Liver (tissue), 8 donors: ENCODE measurements at regions not wholly inside any gene's neighbourhood (a gene's known extent, or its start where the extent isn't known, plus 50 kb on each side); places are given as distances from the start of the nearest gene placed in this dataset.

ENCODE experiments used
- DNase-seq: peaks from one replicate; pipeline ENCODE4 v3.0.0-alpha.2; 2017; ENCODE audit warnings: low spot score
- H3K27ac ChIP-seq, 2 donors: one replicate each; pipeline ENCODE4 v1.7.0; 2013; ENCODE audit warnings: inconsistent platforms in 2 of 2, low read length in 2 of 2, control low read depth in 1 of 2, low read depth in 1 of 2, mild to moderate bottlenecking in 1 of 2
- H3K27me3 ChIP-seq, 4 donors: one replicate each; pipeline versions ENCODE4 v1.6.1 to v1.7.0; 2013; ENCODE audit warnings: low read length in 3 of 4, inconsistent platforms in 1 of 4, mild to moderate bottlenecking in 1 of 4, moderate library complexity in 1 of 4; ENCODE audit not compliant: control insufficient read depth in 4 of 4, insufficient read depth in 4 of 4
- H3K36me3 ChIP-seq, 4 donors: one replicate each; pipeline versions ENCODE4 v1.6.1 to v1.7.0; 2013; ENCODE audit warnings: low read length in 3 of 4, mild to moderate bottlenecking in 3 of 4, low read depth in 1 of 4, moderate library complexity in 1 of 4; ENCODE audit not compliant: control insufficient read depth in 4 of 4, insufficient read depth in 3 of 4
- H3K4me1 ChIP-seq, 4 donors: one replicate each; pipeline versions ENCODE4 v1.6.1 to v1.7.0; 2013; ENCODE audit warnings: low read length in 3 of 4, mild to moderate bottlenecking in 3 of 4, moderate library complexity in 1 of 4; ENCODE audit not compliant: control insufficient read depth in 4 of 4, insufficient read depth in 4 of 4
- H3K4me3 ChIP-seq, 3 donors: one replicate each; pipeline versions ENCODE4 v1.6.1 to v1.7.0; 2013; ENCODE audit warnings: low read length in 3 of 3, control low read depth in 1 of 3, low read depth in 1 of 3, mild to moderate bottlenecking in 1 of 3
- H3K9ac ChIP-seq, 2 donors: one replicate each; pipeline ENCODE4 v1.7.0; 2013; ENCODE audit warnings: low read length in 2 of 2, mild to moderate bottlenecking in 2 of 2, moderate library complexity in 2 of 2, control low read depth in 1 of 2, low read depth in 1 of 2
- H3K9me3 ChIP-seq, 4 donors: one replicate each; pipeline versions ENCODE4 v1.6.1 to v1.7.0; 2013; ENCODE audit warnings: low read length in 3 of 4; ENCODE audit not compliant: control insufficient read depth in 4 of 4
- CTCF ChIP-seq: fragments of 150-350 bp; IDR thresholded peaks from 2 replicates; pipeline ENCODE4 v1.5.1; 2017; ENCODE audit warnings: improper control_type of control experiment, low read depth, low read length; ENCODE audit not compliant: missing input control
- EGR1 ChIP-seq, 2 donors: IDR thresholded peaks; 2 replicates each; pipeline ENCODE4 v1.6.1; 2016 to 2018; ENCODE audit warnings: antibody characterized with exemption in 2 of 2, low read depth in 2 of 2
- FOXA1 ChIP-seq: IDR thresholded peaks from 2 replicates; pipeline ENCODE4 v1.6.1; 2016; ENCODE audit warnings: antibody characterized with exemption
- FOXA2 ChIP-seq: IDR thresholded peaks from 2 replicates; pipeline ENCODE4 v1.6.1; 2016; ENCODE audit warnings: antibody characterized with exemption
- GABPA ChIP-seq, 2 donors: IDR thresholded peaks in 1 of 2; conservative IDR thresholded peaks in 1 of 2; 2 replicates each; pipeline ENCODE4 v1.6.1; 2016; ENCODE audit warnings: antibody characterized with exemption in 2 of 2, mild to moderate bottlenecking in 1 of 2, moderate library complexity in 1 of 2
- HNF4A ChIP-seq, 2 donors: conservative IDR thresholded peaks; 2 replicates each; pipeline ENCODE4 v1.6.1; 2016; ENCODE audit warnings: antibody characterized with exemption in 2 of 2, mild to moderate bottlenecking in 2 of 2
- HNF4G ChIP-seq: IDR thresholded peaks from 2 replicates; pipeline ENCODE4 v1.6.1; 2016; ENCODE audit warnings: antibody characterized with exemption
- JUND ChIP-seq, 2 donors: IDR thresholded peaks; 2 replicates each; pipeline ENCODE4 v1.6.1; 2016; ENCODE audit warnings: antibody characterized with exemption in 2 of 2
- MAX ChIP-seq: IDR thresholded peaks from 2 replicates; pipeline ENCODE4 v1.6.1; 2016; ENCODE audit warnings: antibody characterized with exemption
- REST ChIP-seq: IDR thresholded peaks from 2 replicates; pipeline ENCODE4 v1.6.1; 2016; ENCODE audit warnings: antibody characterized with exemption, mild to moderate bottlenecking
- SP1 ChIP-seq: IDR thresholded peaks from 2 replicates; pipeline ENCODE4 v1.6.1; 2018; ENCODE audit warnings: antibody characterized with exemption, mild to moderate bottlenecking
- TAF1 ChIP-seq: conservative IDR thresholded peaks from 2 replicates; pipeline ENCODE4 v1.6.1; 2016; ENCODE audit warnings: antibody characterized with exemption, mild to moderate bottlenecking
- YY1 ChIP-seq: IDR thresholded peaks from 2 replicates; pipeline ENCODE4 v1.6.1; 2016; ENCODE audit warnings: antibody characterized with exemption, mild to moderate bottlenecking
- ZBTB33 ChIP-seq: IDR thresholded peaks from 2 replicates; pipeline ENCODE4 v1.6.1; 2016; ENCODE audit warnings: antibody characterized with exemption
- WGBS: extraction: QIAGEN DNeasy Blood & Tissue Kit; methylation state at CpG from one replicate; pipeline ENCODE4 v1.1.7; 2013; 5-methylcytosine and 5-hydroxymethylcytosine counted together
- donor health status: healthy.
- donor health status: healthy.
- donor health status: healthy.
- donor health status: healthy.
- donor health status: healthy.

GRCh38 chr17:51347851-51348584 lies 87.7 kb downstream of the UTP18 start:
- Histone ChIP-seq H3K27me3 (peaks cover 0 to 6% (median 0%) of the 10 kb centered on the region in 4 donors), H3K27ac (no peak overlapping the region), H3K9ac (no peak overlapping the region), H3K4me1 (no peaks in the 10 kb centered on the region), H3K36me3 (no peaks in the 10 kb centered on the region), H3K9me3 (no peaks in the 10 kb centered on the region), H3K4me3 (no peak overlapping the region)
- no peak for DNase-seq
- TF ChIP-seq HNF4A (conservative IDR thresholded peaks at IDR 0.05) (no peak), FOXA2 (no peak), EGR1 (IDR thresholded peaks at IDR 0.05; ENCODE audit: low read depth in 2 of 2) (no peak), GABPA (IDR thresholded peaks at IDR 0.05 in 1 of 2, conservative IDR thresholded peaks at IDR 0.05 in 1 of 2) (no peak)
- 88% methylated on average over 5 of the region's 5 CpGs for WGBS

- Histone ChIP-seq H3K27me3 (peaks cover 0 to 6% (median 0%) of the 10 kb centered on the region in 4 donors), H3K4me3 (no peak overlapping the region), H3K9me3 (no peaks in the 10 kb centered on the region), H3K4me1 (no peaks in the 10 kb centered on the region), H3K9ac (no peak overlapping the region), H3K36me3 (no peaks in the 10 kb centered on the region), H3K27ac (no peak overlapping the region)
- DNase-seq = no peak
- 82% methylated on average over 6 of the region's 6 CpGs for WGBS
- TF ChIP-seq HNF4G = no peak
Observed at GRCh38 chr17:51351080-51351479, 90.7 kb downstream of the UTP18 start.

- no peak overlapping the region for H3K9ac ChIP-seq
Observed at GRCh38 chr17:51351890-51352289, 91.5 kb downstream of the UTP18 start.

GRCh38 chr17:51352798-51353197 lies 92.5 kb downstream of the UTP18 start:
- Histone ChIP-seq H3K4me1 (no peaks in the 10 kb centered on the region), H3K27me3 (no peaks in the 10 kb centered on the region), H3K4me3 (no peak overlapping the region), H3K36me3 (no peaks in the 10 kb centered on the region), H3K9ac (no peak overlapping the region), H3K9me3 (no peaks in the 10 kb centered on the region), H3K27ac (no peak overlapping the region)
- DNase-seq = no peak
- 68% methylated on average over 1 of the region's 1 CpG for WGBS
- TF ChIP-seq FOXA2 (no peak), MAX (no peak), GABPA (IDR thresholded peaks at IDR 0.05 in 1 of 2, conservative IDR thresholded peaks at IDR 0.05 in 1 of 2) (no peak), JUND (IDR thresholded peaks at IDR 0.05) (no peak), ZBTB33 (no peak), SP1 (no peak), REST (no peak), HNF4G (no peak)

More at GRCh38 chr17:51351890-51352289, 91.5 kb downstream of the UTP18 start:
- Histone ChIP-seq H3K4me3 (no peak overlapping the region), H3K36me3 (no peaks in the 10 kb centered on the region), H3K4me1 (no peaks in the 10 kb centered on the region), H3K27me3 (peaks cover 0 to 6% (median 0%) of the 10 kb centered on the region in 4 donors), H3K9me3 (no peaks in the 10 kb centered on the region), H3K27ac (no peak overlapping the region)
- DNase-seq = no peak
- no peak for TF ChIP-seq TAF1
- no peak for TF ChIP-seq FOXA2
- TF ChIP-seq FOXA1 = no peak
- no peak for TF ChIP-seq CTCF
- no peak for TF ChIP-seq YY1
- TF ChIP-seq HNF4G = no peak
- WGBS = 85% methylated on average over 3 of the region's 3 CpGs
